ENCODE measurements at regions not wholly inside any gene's neighbourhood (a gene's known extent, or its start where the extent isn't known, plus 50 kb on each side); places are given as distances from the start of the nearest gene placed in this dataset.

- no peak for TF ChIP-seq SIN3A (IDR thresholded peaks at IDR 0.05; ENCODE audit: borderline replicate concordance, insufficient read depth, low read length)
- TF ChIP-seq REST (IDR thresholded peaks at IDR 0.05; ENCODE audit: insufficient read depth in 1 of 2, low read depth in 2 of 2, low read length in 2 of 2) = no peak
- no peak for TF ChIP-seq TAF1 (IDR thresholded peaks at IDR 0.05; ENCODE audit: borderline replicate concordance, insufficient read depth, low read length)
- TF ChIP-seq POLR2AphosphoS5 (IDR thresholded peaks at IDR 0.05; ENCODE audit: low read depth, low read length) = no peak
- TF ChIP-seq FOXP2 (optimal IDR thresholded peaks at IDR 0.05; ENCODE audit: borderline replicate concordance, extremely low read depth, extremely low read length, insufficient read depth) = no peak
These were observed 64.0 kb downstream of the CCNG2 start for GRCh38 chr4:77220828-77221613.

GRCh38 chr4:77225022-77225421 is 68.0 kb downstream of the CCNG2 start:
- TF ChIP-seq TAF1 (IDR thresholded peaks at IDR 0.05; ENCODE audit: borderline replicate concordance, insufficient read depth, low read length) (no peak), FOXP2 (optimal IDR thresholded peaks at IDR 0.05; ENCODE audit: borderline replicate concordance, extremely low read depth, extremely low read length, insufficient read depth) (no peak), REST (IDR thresholded peaks at IDR 0.05; ENCODE audit: insufficient read depth in 1 of 2, low read depth in 2 of 2, low read length in 2 of 2) (no peak), POLR2AphosphoS5 (IDR thresholded peaks at IDR 0.05; ENCODE audit: low read depth, low read length) (no peak), SIN3A (IDR thresholded peaks at IDR 0.05; ENCODE audit: borderline replicate concordance, insufficient read depth, low read length) (no peak)

GRCh38 chr4:77226939-77227705 is 70.1 kb downstream of the CCNG2 start:
- TF ChIP-seq POLR2AphosphoS5 (IDR thresholded peaks at IDR 0.05; ENCODE audit: low read depth, low read length) (no peak), REST (IDR thresholded peaks at IDR 0.05; ENCODE audit: insufficient read depth in 1 of 2, low read depth in 2 of 2, low read length in 2 of 2) (no peak), TAF1 (IDR thresholded peaks at IDR 0.05; ENCODE audit: borderline replicate concordance, insufficient read depth, low read length) (no peak), FOXP2 (optimal IDR thresholded peaks at IDR 0.05; ENCODE audit: borderline replicate concordance, extremely low read depth, extremely low read length, insufficient read depth) (no peak), SIN3A (IDR thresholded peaks at IDR 0.05; ENCODE audit: borderline replicate concordance, insufficient read depth, low read length) (no peak)

GRCh38 chr4:77229433-77229832 is 72.4 kb downstream of the CCNG2 start:
- TF ChIP-seq SIN3A (IDR thresholded peaks at IDR 0.05; ENCODE audit: borderline replicate concordance, insufficient read depth, low read length) = no peak
- no peak for TF ChIP-seq TAF1 (IDR thresholded peaks at IDR 0.05; ENCODE audit: borderline replicate concordance, insufficient read depth, low read length)
- no peak for TF ChIP-seq REST (IDR thresholded peaks at IDR 0.05; ENCODE audit: insufficient read depth in 1 of 2, low read depth in 2 of 2, low read length in 2 of 2)
- TF ChIP-seq POLR2AphosphoS5 (IDR thresholded peaks at IDR 0.05; ENCODE audit: low read depth, low read length) = no peak
- TF ChIP-seq FOXP2 (optimal IDR thresholded peaks at IDR 0.05; ENCODE audit: borderline replicate concordance, extremely low read depth, extremely low read length, insufficient read depth) = no peak

Data from PFSK-1 (cell line).